Esophagus squamous epithelium (tissue), 5 donors: ENCODE measurements at regions not wholly inside any gene's neighbourhood (a gene's known extent, or its start where the extent isn't known, plus 50 kb on each side); places are given as distances from the start of the nearest gene placed in this dataset.

ENCODE experiments used
- DNase-seq: peaks from one replicate; lab custom pipeline; 2025; lab: John Stamatoyannopoulos, UW
- H3K27ac ChIP-seq, 4 donors: fragments of 200-600 bp; sonication (generic); one replicate each; pipeline ENCODE4 v1.5.1; 2016 to 2019; ENCODE audit warnings: mild to moderate bottlenecking in 1 of 4
- H3K27me3 ChIP-seq, 4 donors: fragments of 200-600 bp; sonication (generic); 1 replicate in 3 of 4; 2 replicates in 1 of 4; pipeline versions ENCODE4 v1.5.1 to v1.6.0; 2017 to 2021; ENCODE audit warnings: antibody characterized with exemption in 1 of 4
- H3K36me3 ChIP-seq, 3 donors: fragments of 200-600 bp; sonication (generic); one replicate each; pipeline ENCODE4 v1.5.1; 2016 to 2019
- H3K4me1 ChIP-seq, 3 donors: fragments of 200-600 bp; sonication (generic); one replicate each; pipeline ENCODE4 v1.5.1; 2017 to 2019
- H3K4me3 ChIP-seq, 4 donors: fragments of 200-600 bp; sonication (generic); 1 replicate in 3 of 4; 2 replicates in 1 of 4; pipeline ENCODE4 v1.5.1; 2016 to 2019; ENCODE audit warnings: mild to moderate bottlenecking in 2 of 4, moderate library complexity in 1 of 4
- H3K9me3 ChIP-seq, 3 donors: fragments of 200-600 bp; sonication (generic); one replicate each; pipeline ENCODE4 v1.5.1; 2016 to 2019
- POLR2A ChIP-seq, 4 donors: fragments of 450-650 bp; IDR thresholded peaks; one replicate each; pipeline ENCODE4 v1.6.1; 2017; ENCODE audit warnings: antibody characterized with exemption in 4 of 4, mild to moderate bottlenecking in 4 of 4, moderate library complexity in 3 of 4
- WGBS, 2 donors: methylation state at CpG; one replicate each; pipeline ENCODE4 v1.1.5; 2018; 5-methylcytosine and 5-hydroxymethylcytosine counted together
- intact Hi-C: fragments of 100-400 bp; cut with DNase I; formaldehyde crosslinking; loops from one replicate; pipeline ENCODE4 v1.15.0; 2022
- TF ChIP-seq, protein P1 (sequence below), 6 experiments: fragments of 450-650 bp in 4 of 6; fragments of 200-600 bp in 2 of 6; sonication (generic) in 2 of 6; IDR thresholded peaks; one replicate each; pipeline ENCODE4 v1.5.1; 2016 to 2019; ENCODE audit warnings: antibody characterized with exemption in 6 of 6, mild to moderate bottlenecking in 4 of 6, moderate library complexity in 4 of 6
- donor health status: DM: yes; HTN: yes; CAD: no.

DNA sequence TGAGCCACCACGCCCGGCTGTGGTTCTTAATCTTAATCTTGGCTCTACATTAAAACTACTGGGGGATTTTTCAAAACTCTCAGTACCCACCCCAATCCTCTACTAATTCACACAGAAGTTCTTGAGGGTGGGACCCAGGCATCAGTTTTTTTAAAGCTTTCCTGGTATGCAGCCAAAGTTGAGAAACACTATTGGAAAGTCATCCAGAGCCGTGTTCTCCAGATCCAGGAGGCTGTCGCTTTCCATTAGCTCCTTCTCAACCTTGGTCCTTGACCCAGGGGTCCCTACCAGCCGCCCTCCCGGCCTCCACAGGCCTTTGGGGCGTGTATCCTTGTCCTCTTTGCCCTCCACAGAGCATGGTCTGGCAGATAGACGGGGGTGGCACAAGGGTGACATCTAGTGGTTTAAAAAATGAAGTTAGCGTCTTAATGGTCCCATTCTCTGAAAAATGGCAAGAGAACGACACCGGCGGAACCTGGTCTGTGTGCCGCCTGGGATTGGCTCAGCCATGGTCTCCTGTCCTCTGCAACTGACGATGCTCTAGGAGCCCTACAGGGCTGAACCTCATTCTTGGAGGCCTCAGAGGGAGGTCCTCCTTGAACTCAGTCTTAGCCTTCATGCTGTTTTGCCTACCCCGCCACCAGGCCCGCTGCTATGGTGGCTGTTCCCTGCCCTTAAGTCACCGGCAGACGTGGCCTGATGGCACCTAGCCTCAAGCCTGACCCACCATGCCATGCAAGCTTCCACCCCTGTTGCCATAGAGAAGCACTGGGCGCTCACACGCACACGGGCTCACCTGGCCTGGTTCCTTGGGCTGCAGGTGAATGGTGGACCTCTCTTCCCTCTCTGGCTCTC is 152.0 kb upstream of the SYN3 start:
- H3K4me1 ChIP-seq: no peaks in the 10 kb centered on the region
- no peaks in the 10 kb centered on the region for H3K9me3 ChIP-seq
- peaks cover 0 to 30% (median 0%) of the 10 kb centered on the region in 4 donors for H3K27me3 ChIP-seq
- WGBS, 2 donors: 39 to 55% methylated on average over 12 to 16 of the region's 21 CpGs
- H3K4me3 ChIP-seq: no peak overlapping the region
- intact Hi-C loops: no loop called here
- no peak overlapping the region for H3K27ac ChIP-seq
- TF ChIP-seq POLR2A (IDR thresholded peaks at IDR 0.05): no peak
- TF ChIP-seq, protein P1, sequence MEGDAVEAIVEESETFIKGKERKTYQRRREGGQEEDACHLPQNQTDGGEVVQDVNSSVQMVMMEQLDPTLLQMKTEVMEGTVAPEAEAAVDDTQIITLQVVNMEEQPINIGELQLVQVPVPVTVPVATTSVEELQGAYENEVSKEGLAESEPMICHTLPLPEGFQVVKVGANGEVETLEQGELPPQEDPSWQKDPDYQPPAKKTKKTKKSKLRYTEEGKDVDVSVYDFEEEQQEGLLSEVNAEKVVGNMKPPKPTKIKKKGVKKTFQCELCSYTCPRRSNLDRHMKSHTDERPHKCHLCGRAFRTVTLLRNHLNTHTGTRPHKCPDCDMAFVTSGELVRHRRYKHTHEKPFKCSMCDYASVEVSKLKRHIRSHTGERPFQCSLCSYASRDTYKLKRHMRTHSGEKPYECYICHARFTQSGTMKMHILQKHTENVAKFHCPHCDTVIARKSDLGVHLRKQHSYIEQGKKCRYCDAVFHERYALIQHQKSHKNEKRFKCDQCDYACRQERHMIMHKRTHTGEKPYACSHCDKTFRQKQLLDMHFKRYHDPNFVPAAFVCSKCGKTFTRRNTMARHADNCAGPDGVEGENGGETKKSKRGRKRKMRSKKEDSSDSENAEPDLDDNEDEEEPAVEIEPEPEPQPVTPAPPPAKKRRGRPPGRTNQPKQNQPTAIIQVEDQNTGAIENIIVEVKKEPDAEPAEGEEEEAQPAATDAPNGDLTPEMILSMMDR (IDR thresholded peaks at IDR 0.05): peak in 4 of 6 experiments; percentile 22 to 49 (median 35)
- no peak for DNase-seq
- no peaks in the 10 kb centered on the region for H3K36me3 ChIP-seq

DNA sequence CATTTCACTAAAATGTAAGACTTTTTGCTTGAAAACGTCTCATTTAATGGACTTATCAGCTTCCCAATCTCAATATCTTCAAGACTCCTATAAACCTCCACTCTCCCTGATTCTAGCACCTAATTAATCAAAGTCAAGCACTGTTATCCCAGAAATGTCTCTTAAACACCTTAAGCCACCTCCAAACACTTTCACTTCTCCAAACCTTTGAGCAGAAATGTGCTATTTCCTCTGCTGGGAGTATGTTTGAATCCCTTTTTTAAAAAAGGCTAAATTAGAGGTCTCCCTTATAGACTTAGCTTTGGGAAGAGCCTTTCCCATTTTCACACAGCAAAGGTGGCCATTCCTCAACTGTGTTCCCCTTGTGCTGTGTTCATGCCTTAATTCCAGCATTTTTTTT is 146.2 kb upstream of the SYN3 start:
- TF ChIP-seq, protein P1 (IDR thresholded peaks at IDR 0.05): no peak
- TF ChIP-seq POLR2A (IDR thresholded peaks at IDR 0.05): no peak
- no peaks in the 10 kb centered on the region for H3K9me3 ChIP-seq
- no peak for DNase-seq
- 3 to 7% methylated on average over 1 of the region's 1 CpG for WGBS, 2 donors
- no peak overlapping the region for H3K27ac ChIP-seq
- no peak overlapping the region for H3K4me3 ChIP-seq
- H3K4me1 ChIP-seq: no peaks in the 10 kb centered on the region
- H3K36me3 ChIP-seq: no peaks in the 10 kb centered on the region
- peaks cover 0 to 37% (median 0%) of the 10 kb centered on the region in 4 donors for H3K27me3 ChIP-seq
- intact Hi-C loops: no loop called here

GRCh38 chr22:33202455-33202854 is 144.3 kb upstream of the SYN3 start:
- WGBS, 2 donors: 10 to 13% methylated on average over 1 of the region's 1 CpG
- DNase-seq: no peak
- Histone ChIP-seq H3K9me3 (no peaks in the 10 kb centered on the region), H3K4me1 (no peaks in the 10 kb centered on the region), H3K4me3 (no peak overlapping the region), H3K27ac (no peak overlapping the region), H3K27me3 (peaks cover 0 to 28% (median 0%) of the 10 kb centered on the region in 4 donors), H3K36me3 (no peaks in the 10 kb centered on the region)
- intact Hi-C loops: no loop called here
- TF ChIP-seq POLR2A (IDR thresholded peaks at IDR 0.05): no peak

DNA sequence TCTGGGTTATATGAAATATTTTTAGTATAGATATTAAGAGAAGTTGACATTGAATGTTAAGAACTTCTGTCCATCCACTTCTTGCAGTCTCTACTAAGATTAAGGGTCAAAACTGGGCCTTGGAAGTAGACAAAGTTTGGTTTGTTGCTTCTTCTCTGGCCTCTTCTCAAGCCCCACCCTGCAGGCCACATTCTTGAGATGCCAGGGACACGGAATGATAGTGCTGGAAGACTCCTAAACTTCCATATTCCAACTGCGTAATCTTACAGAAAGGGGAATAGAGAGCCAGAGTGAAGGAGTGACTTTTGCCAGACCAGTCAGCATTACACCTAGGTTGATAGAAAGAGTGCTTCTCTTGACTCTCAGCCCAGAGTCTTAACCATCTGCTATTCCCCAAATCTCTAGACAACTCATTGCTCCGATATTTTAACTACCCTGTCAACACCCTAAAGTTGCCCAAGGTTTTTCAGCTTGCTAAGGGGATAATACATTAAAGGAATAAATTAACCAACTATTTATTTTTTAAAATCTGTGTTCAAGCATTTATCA is 136.4 kb upstream of the SYN3 start:
- H3K4me3 ChIP-seq: no peak overlapping the region
- intact Hi-C loops: no loop called here
- peaks cover 0 to 6% (median 0%) of the 10 kb centered on the region in 4 donors for H3K27me3 ChIP-seq
- DNase-seq: no peak
- H3K9me3 ChIP-seq: no peaks in the 10 kb centered on the region
- no peaks in the 10 kb centered on the region for H3K4me1 ChIP-seq
- 56 to 78% methylated on average over 3 of the region's 3 CpGs for WGBS, 2 donors
- no peak overlapping the region for H3K27ac ChIP-seq
- no peak for TF ChIP-seq POLR2A (IDR thresholded peaks at IDR 0.05)
- H3K36me3 ChIP-seq: no peaks in the 10 kb centered on the region

GRCh38 chr22:33192156-33192555 is 134.0 kb upstream of the SYN3 start:
- 39 to 52% methylated on average over 2 of the region's 2 CpGs for WGBS, 2 donors
- no peaks in the 10 kb centered on the region for H3K4me1 ChIP-seq
- no peak for DNase-seq
- H3K36me3 ChIP-seq: no peaks in the 10 kb centered on the region
- H3K27me3 ChIP-seq: peaks cover 0 to 6% (median 0%) of the 10 kb centered on the region in 4 donors
- H3K4me3 ChIP-seq: no peak overlapping the region
- H3K27ac ChIP-seq: no peak overlapping the region
- intact Hi-C loops: no loop called here
- TF ChIP-seq, protein P1 (IDR thresholded peaks at IDR 0.05): no peak
- no peak for TF ChIP-seq POLR2A (IDR thresholded peaks at IDR 0.05)
- no peaks in the 10 kb centered on the region for H3K9me3 ChIP-seq

DNA sequence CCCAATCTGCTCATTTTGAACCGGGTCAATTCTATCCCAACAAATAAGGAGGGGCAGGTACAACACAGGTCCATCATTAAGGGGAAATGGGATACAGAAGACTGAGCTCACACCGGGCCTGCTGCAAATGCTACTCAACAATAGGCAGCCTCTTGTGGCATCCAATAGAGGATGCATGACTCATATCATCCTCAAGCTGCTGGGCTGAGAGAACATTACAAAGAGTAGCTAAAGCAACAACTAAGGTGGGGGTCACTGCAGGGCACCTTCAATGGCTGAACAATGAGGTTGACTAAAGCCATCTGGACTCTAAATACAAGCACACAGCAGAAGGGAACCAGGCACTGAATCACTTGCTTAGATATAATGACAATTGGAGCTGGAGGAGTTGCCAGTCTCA is 130.1 kb upstream of the SYN3 start:
- Histone ChIP-seq H3K4me1 (no peaks in the 10 kb centered on the region), H3K27me3 (no peaks in the 10 kb centered on the region), H3K36me3 (no peaks in the 10 kb centered on the region), H3K9me3 (no peaks in the 10 kb centered on the region), H3K27ac (no peak overlapping the region), H3K4me3 (no peak overlapping the region)
- intact Hi-C loops: no loop called here
- TF ChIP-seq POLR2A (IDR thresholded peaks at IDR 0.05): no peak
- TF ChIP-seq, protein P1 (IDR thresholded peaks at IDR 0.05): no peak
- DNase-seq: no peak
- WGBS, 2 donors: 73 to 83% methylated on average over 2 of the region's 2 CpGs
